DND-41 (cell line): ENCODE measurements at regions not wholly inside any gene's neighbourhood (a gene's known extent, or its start where the extent isn't known, plus 50 kb on each side); places are given as distances from the start of the nearest gene placed in this dataset.

Source experiments
- ATAC-seq: fragments of 200-7000 bp; cut with Tn5 transposase; 3 replicates; pipeline ENCODE4 v1.9.1; 2021; ENCODE audit warnings: low read depth; ENCODE audit not compliant: insufficient read depth
- DNase-seq: peaks from one replicate; pipeline ENCODE4 v3.0.0-alpha.2; 2020
- H2AFZ ChIP-seq: 2 replicates; pipeline ENCODE4 v1.6.0; 2012; ENCODE audit warnings: low read depth, low read length
- H3K27ac ChIP-seq: 2 replicates; pipeline ENCODE4 v1.5.1; 2012; ENCODE audit warnings: low read length, inconsistent platforms
- H3K27me3 ChIP-seq: fragments of 200-600 bp; sonication (generic); 2 replicates; pipeline ENCODE4 v1.6.0; 2012; ENCODE audit warnings: low read length, mild to moderate bottlenecking, inconsistent platforms; ENCODE audit not compliant: insufficient read depth, poor library complexity
- H3K36me3 ChIP-seq: 2 replicates; pipeline ENCODE4 v1.5.1; 2012; ENCODE audit warnings: low read length, inconsistent platforms; ENCODE audit not compliant: insufficient read depth
- H3K4me1 ChIP-seq: 2 replicates; pipeline ENCODE4 v1.5.1; 2012; ENCODE audit warnings: mild to moderate bottlenecking, low read length; ENCODE audit not compliant: insufficient read depth
- H3K4me2 ChIP-seq: 2 replicates; pipeline ENCODE4 v1.6.0; 2012; ENCODE audit warnings: mild to moderate bottlenecking, moderate library complexity, low read length, inconsistent platforms; ENCODE audit not compliant: insufficient read depth
- H3K4me3 ChIP-seq, 2 experiments: fragments of 200-600 bp in 1 of 2; shearing (Covaris generic) in 1 of 2; 2 replicates each; pipeline ENCODE4 v1.5.1; 2012 to 2016; ENCODE audit warnings: inconsistent platforms in 2 of 2, low read length in 2 of 2, mild to moderate bottlenecking in 2 of 2, low read depth in 1 of 2, moderate library complexity in 1 of 2
- H3K79me2 ChIP-seq: 2 replicates; pipeline ENCODE4 v1.6.0; 2012; ENCODE audit warnings: low read length, inconsistent platforms; ENCODE audit not compliant: insufficient read depth
- H3K9ac ChIP-seq: 2 replicates; pipeline ENCODE4 v1.6.0; 2012; ENCODE audit warnings: low read depth, mild to moderate bottlenecking, inconsistent platforms, low read length, moderate library complexity
- H3K9me3 ChIP-seq: 2 replicates; pipeline ENCODE4 v1.5.1; 2012; ENCODE audit warnings: low read length, moderate library complexity, mild to moderate bottlenecking, inconsistent platforms; ENCODE audit not compliant: insufficient read depth, severe bottlenecking
- H4K20me1 ChIP-seq: 2 replicates; pipeline ENCODE4 v1.6.0; 2012; ENCODE audit warnings: low read length; ENCODE audit not compliant: insufficient read depth
- EZH2 ChIP-seq: IDR thresholded peaks from 3 replicates; pipeline ENCODE4 v1.6.1; 2012; ENCODE audit warnings: borderline replicate concordance, low read depth, mild to moderate bottlenecking, moderate library complexity, low read length, inconsistent platforms; ENCODE audit not compliant: severe bottlenecking
- TF ChIP-seq, protein P1 (sequence below): IDR thresholded peaks from 2 replicates; pipeline ENCODE4 v1.5.1; 2012; ENCODE audit warnings: borderline replicate concordance, low read length, moderate library complexity, mild to moderate bottlenecking; ENCODE audit not compliant: poor library complexity, severe bottlenecking; ENCODE audit errors: extremely low read depth

DNA sequence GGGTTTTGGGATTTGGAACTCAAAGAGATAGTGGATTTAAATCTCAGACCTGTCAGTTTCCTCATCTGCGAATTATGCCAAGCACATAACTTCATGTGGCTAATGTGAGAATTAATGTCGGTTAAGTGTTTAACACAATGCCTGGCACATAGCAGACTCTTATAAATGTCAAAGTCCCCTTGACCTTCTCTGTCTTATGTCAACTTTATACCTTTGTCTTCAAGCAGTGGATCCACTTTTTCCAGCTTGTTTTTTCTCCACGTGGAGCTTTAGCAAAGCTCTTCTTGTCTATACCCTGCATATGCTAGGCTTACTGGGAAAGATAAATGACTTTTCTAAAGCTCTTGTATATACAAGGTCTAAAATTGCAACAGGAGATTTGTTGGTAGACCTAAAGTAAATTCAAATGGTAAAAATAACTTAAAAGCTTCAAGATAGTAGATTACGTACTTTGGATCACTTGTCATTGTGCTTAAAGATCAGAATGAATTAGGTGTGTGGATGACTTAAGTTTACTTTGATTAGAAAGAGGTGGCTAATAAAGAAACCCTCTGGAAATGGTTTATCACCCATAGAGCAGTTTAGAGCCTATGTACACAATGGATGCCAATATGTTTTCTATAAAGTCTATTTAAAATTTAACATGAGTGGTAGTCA lies 318.3 kb upstream of the SORL1-AS1 start:
- no peaks in the 10 kb centered on the region for H3K79me2 ChIP-seq
- no peak overlapping the region for H3K27ac ChIP-seq
- H3K9ac ChIP-seq: no peak overlapping the region
- H3K9me3 ChIP-seq: no peaks in the 10 kb centered on the region
- no peak overlapping the region for H3K4me2 ChIP-seq
- ATAC-seq: no peak
- H2AFZ ChIP-seq: no peak overlapping the region
- H3K36me3 ChIP-seq: no peaks in the 10 kb centered on the region
- H3K27me3 ChIP-seq: peaks cover 8% of the 10 kb centered on the region
- H3K4me1 ChIP-seq: no peaks in the 10 kb centered on the region
- no peak for TF ChIP-seq EZH2
- TF ChIP-seq, protein P1, sequence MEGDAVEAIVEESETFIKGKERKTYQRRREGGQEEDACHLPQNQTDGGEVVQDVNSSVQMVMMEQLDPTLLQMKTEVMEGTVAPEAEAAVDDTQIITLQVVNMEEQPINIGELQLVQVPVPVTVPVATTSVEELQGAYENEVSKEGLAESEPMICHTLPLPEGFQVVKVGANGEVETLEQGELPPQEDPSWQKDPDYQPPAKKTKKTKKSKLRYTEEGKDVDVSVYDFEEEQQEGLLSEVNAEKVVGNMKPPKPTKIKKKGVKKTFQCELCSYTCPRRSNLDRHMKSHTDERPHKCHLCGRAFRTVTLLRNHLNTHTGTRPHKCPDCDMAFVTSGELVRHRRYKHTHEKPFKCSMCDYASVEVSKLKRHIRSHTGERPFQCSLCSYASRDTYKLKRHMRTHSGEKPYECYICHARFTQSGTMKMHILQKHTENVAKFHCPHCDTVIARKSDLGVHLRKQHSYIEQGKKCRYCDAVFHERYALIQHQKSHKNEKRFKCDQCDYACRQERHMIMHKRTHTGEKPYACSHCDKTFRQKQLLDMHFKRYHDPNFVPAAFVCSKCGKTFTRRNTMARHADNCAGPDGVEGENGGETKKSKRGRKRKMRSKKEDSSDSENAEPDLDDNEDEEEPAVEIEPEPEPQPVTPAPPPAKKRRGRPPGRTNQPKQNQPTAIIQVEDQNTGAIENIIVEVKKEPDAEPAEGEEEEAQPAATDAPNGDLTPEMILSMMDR: no peak
- no peaks in the 10 kb centered on the region for H4K20me1 ChIP-seq
- no peak for DNase-seq
- H3K4me3 ChIP-seq: no peak overlapping the region

DNA sequence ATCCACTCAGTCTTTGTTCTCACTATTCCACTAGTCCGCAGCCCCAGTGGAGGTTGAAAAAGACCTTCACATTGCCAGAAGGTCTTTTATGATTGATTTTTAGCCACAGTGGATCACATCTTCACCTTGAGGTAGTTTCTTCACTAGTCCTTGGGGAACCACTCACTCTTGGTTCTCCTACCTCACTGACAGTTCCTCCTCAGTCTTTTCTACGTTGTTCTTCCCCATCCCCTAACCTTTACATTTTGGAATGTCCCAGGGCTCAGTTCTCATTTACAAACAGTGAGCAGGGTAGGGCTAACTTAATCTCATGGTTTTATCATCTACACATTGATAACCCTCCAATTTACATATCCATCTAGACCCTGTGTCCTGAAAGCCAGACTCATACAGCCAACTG lies 316.4 kb upstream of the SORL1-AS1 start:
- H3K4me1 ChIP-seq: no peaks in the 10 kb centered on the region
- DNase-seq: no peak
- H3K27me3 ChIP-seq: peaks cover 8% of the 10 kb centered on the region
- no peaks in the 10 kb centered on the region for H3K36me3 ChIP-seq
- TF ChIP-seq EZH2: no peak
- TF ChIP-seq, protein P1: no peak
- H3K9ac ChIP-seq: no peak overlapping the region
- H3K9me3 ChIP-seq: no peaks in the 10 kb centered on the region
- H3K27ac ChIP-seq: no peak overlapping the region
- no peaks in the 10 kb centered on the region for H3K79me2 ChIP-seq
- H3K4me3 ChIP-seq: no peak overlapping the region
- ATAC-seq: no peak
- H4K20me1 ChIP-seq: no peaks in the 10 kb centered on the region
- H2AFZ ChIP-seq: no peak overlapping the region
- no peak overlapping the region for H3K4me2 ChIP-seq

DNA sequence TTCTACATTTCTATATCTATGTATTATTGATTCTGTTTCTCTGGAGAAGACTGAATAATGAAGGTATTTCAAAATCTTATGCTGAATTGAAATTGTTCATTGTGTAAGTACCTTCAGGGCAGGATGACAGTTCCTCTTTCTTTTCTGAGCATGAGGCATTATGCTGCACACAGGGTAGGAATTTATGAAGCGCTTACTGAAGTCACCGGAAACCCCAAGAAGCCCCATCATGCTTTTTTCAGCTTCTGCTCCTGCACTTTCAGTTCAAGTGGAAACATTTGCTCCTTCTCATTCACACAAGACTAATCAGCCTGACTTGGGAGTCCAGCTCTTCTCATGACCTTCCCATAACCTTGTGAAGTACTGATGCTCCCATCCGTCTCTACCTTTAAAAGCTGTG lies 314.7 kb upstream of the SORL1-AS1 start:
- no peaks in the 10 kb centered on the region for H4K20me1 ChIP-seq
- no peak for TF ChIP-seq EZH2
- TF ChIP-seq, protein P1: no peak
- H3K4me3 ChIP-seq: no peak overlapping the region
- H3K4me1 ChIP-seq: no peaks in the 10 kb centered on the region
- H3K79me2 ChIP-seq: no peaks in the 10 kb centered on the region
- peaks cover 8% of the 10 kb centered on the region for H3K27me3 ChIP-seq
- H3K36me3 ChIP-seq: no peaks in the 10 kb centered on the region
- DNase-seq (no peak), ATAC-seq (no peak)
- no peak overlapping the region for H3K4me2 ChIP-seq
- H3K9ac ChIP-seq: no peak overlapping the region
- no peaks in the 10 kb centered on the region for H3K9me3 ChIP-seq
- H3K27ac ChIP-seq: no peak overlapping the region
- no peak overlapping the region for H2AFZ ChIP-seq

DNA sequence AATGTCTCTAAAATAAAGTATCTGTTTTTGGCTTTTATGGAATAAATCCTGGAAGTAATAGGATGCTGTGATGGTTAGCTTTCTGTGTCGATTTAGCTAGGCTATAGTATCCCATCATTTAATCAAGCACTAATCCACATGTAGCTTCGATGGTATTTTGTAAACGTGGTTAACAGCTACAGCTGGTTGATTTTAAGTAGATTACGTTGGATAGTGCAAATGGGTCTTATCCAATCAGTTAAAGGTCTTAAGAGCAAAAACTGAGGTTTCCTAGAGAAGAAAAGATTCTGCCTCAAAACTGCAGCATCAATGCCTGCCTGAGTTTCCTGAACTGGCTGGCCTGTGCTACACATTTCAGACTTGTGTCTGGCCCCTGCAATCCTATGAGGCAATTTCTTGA lies 314.2 kb upstream of the SORL1-AS1 start:
- Histone ChIP-seq H3K4me1 (no peaks in the 10 kb centered on the region), H3K79me2 (no peaks in the 10 kb centered on the region), H4K20me1 (no peaks in the 10 kb centered on the region), H2AFZ (no peak overlapping the region), H3K4me3 (no peak overlapping the region), H3K9ac (no peak overlapping the region), H3K36me3 (no peaks in the 10 kb centered on the region), H3K4me2 (no peak overlapping the region), H3K27me3 (peaks cover 8% of the 10 kb centered on the region), H3K9me3 (no peaks in the 10 kb centered on the region), H3K27ac (no peak overlapping the region)
- no peak for DNase-seq
- TF ChIP-seq, protein P1: no peak
- no peak for TF ChIP-seq EZH2
- ATAC-seq: no peak
